ENCODE measurements at regions not wholly inside any gene's neighbourhood (a gene's known extent, or its start where the extent isn't known, plus 50 kb on each side); places are given as distances from the start of the nearest gene placed in this dataset.
"Not testable (repeated sequence)": the region's sequence is repeated elsewhere in the genome, so short reads cannot be mapped to it uniquely, and the experiment has no call there.

DNA sequence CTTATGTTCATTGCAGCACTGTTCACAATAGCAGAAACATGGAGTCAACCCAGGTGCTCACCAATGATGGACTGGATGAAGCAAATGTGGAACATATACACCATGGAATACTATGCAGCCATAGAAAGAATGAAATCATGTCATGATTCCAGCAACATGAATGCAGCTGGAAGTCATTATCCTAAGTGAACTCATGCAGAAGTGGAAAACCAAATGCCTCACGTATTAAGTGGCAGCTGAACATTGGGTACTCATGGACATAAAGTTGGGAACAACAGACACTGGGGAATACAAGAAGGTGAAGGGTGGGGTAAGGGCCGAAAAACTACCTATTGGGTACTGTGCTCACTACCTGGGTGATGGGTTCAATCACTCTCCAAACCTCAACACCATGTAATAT, 915.9 kb downstream of the UQCRFS1 start:
- DNase-seq = no peak

DNA sequence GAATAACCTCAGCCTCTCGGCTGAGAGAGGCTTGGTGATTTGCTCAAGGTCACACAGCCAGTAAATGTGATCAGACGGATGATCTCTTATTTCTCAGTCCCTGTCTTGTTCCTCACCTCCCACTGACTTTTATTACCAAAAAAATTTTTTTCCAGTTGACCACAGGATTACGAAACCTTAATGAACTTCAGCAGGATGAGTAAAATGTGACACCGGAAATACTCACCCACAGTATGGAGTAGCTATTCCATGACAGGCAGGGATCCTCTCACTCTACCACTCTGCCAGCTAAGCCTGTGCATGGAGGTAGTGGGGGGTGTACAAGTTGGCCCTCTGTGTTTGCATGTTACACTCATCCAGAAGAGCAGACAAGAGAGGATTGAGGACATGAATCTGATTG, 916.4 kb downstream of the UQCRFS1 start:
- no peak for DNase-seq

DNA sequence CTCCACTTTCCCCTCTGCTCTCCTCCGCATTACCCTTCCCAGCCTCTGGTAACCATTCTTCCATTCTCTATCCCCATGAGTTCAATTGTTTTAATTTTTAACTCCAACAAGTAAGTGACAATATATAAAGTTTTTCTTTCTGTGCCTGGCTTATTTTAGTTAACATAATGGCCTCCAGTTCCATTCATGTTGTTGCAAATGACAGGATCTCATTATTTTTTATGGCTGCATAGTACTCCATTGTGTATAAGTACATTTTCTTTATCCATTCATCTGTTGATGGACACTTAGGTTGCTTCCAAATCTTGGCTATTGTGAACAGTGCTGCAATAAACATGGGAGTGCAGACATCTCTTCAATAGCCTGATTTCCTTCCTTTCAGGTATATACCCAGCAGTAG, 918.0 kb downstream of the UQCRFS1 start:
- not testable (repeated sequence) for DNase-seq

DNA sequence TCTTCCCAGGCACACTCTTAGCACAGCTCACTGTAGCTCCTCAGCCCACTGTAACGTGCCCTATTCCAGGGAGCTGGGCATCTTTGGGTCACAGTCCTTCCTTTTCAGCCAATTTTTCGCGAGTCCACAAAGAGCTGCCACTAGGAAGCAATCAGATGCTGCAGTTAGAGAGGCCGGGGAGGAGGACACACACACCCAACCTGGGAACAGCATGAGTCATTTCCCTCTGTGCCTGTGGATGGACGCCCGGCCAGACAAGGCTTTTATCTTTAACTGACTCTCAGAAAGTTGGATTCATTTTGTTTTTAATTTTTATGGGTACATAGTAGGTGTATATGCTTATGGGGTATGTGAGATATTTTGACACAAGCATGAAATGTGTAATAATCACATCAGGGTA, 918.6 kb downstream of the UQCRFS1 start:
- no peak for DNase-seq

DNA sequence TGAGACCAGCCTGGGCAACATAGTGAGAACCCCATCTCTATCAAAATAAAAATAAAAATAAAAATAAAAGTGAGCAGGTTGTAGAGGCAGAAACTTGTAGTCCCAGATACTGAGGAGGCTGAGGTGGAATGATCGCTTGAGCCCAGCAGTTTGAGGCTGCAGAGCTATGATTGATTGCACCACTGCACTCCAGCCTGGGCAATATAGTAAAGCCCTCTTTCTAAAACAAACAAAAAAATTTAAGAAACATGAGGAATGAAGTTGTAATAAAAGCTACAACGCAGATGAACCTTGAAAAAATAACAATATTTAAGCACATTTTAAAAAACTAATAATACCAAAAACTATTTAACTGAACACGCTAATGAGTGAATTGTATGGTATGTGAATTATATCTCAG, 919.3 kb downstream of the UQCRFS1 start:
- no peak for DNase-seq

DNA sequence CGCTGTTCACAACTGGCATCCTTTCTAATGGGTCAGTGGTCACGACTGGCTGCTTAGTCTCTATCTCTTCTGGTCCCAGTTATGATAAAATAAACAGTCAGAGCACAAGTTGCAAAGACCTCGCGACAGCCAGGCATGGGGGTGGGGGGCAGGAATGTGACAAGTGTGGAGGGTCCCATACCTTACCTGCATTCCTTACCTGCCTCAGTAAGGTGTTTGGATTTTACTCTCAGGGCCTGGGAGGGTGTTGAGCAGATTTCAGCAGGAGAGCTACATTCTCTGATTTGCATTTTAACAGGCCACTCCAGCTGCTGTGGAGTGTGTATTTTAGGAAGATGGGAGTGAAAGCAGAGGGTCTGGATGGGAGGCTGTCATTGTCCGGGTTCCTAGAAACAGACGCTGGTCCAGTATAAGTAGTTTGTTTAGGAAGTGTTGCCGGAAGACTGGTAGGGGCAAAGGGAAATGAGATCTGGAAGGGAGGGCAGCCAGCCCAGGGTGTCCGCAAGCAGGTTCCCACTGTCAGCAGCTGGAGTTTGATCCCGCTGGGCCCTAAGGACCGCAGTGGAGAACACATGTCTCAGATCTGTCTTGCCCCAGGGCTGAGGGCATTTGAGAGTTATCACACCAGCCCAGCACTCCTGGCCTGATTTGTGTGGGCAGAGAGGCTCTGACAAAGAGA, 920.0 kb downstream of the UQCRFS1 start:
- no peak for DNase-seq

DNA sequence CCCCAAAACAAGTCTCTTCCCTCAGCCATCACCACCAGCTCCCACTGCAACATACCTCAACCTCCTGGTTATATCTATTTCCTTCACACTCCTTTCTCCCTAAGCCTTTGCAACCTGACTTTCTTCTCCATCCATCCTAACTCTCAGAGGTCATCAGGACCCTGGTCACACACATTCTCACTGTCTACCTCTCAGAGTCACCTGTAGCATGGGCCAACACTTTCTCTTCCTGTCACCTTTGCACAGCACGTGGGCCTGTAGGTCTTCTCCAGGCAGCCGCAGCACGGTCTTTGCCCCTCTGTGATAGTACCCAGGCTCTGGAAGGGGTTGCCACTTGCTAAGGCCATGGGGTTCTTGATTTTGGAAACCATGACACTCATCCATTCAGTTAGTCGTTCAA, 921.1 kb downstream of the UQCRFS1 start:
- DNase-seq = no peak

DNA sequence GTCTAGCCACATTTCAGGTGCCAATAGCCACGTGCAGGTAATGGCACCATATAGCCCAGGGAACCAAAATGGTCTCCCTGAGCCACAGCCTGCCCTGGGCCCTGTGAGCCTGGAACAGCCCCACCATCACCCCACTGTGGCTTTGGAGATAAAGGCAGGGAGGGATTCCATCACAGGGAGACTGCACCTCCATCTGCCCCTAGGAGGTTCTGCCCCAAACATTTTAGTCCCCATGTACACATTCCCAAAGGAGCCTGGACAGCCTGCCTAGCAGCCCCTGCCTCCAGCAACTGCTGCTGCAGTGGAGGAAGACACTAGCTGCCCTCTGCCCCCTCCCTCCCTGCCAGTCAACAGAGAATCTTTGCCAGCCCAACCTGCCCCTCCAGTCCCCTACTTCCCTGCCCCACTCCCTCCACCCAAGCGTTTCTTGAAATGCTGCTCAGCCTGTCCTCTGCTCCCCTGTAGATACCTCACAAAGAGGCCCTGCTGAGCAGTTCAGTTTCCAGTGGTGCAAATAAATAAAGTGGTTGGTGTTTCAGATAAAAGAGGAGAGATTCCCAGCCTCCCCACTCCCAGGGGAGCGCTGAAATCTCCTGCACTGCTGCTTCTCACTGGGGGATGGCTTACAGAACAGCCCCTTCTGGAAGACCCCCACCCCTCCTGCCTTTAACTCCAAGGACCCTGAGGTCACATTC, 921.8 kb downstream of the UQCRFS1 start:
- no peak for DNase-seq

DNA sequence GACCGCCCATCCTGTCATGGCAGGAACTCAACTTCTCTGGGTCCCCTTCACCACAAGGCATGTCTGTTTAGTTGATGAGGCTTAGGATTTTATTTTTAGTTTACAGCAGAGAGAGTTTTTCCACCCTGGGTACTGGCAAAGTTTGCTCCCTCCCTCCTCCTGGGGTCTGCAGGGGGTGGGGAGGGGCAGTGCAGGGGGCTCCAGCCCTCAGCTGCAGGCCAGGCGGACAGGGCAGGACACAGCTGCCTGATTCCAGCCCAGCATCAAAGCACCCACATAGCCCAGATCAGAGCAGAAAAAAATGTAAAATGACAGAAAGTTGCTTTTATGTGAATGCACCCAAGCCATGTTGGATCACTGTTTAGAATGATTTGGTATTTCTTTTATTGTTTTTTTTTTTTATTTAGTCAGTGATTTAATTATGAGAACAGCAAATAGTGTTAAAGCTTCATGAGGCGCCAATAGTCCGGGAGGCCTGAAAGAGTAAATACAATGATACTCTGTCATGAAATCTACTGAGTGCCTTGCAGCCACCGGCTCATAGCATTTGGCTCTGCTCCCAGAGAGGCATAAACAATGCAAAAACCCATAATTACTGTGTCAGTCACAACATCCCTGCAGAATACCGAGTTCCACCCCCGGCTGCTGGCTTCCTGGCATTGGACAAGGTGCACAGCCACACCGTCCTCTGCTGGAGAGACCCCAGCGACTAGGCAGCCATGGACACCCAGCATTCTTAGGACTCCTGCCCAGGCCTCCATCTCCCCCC, 923.5 kb downstream of the UQCRFS1 start:
- DNase-seq = no peak

DNA sequence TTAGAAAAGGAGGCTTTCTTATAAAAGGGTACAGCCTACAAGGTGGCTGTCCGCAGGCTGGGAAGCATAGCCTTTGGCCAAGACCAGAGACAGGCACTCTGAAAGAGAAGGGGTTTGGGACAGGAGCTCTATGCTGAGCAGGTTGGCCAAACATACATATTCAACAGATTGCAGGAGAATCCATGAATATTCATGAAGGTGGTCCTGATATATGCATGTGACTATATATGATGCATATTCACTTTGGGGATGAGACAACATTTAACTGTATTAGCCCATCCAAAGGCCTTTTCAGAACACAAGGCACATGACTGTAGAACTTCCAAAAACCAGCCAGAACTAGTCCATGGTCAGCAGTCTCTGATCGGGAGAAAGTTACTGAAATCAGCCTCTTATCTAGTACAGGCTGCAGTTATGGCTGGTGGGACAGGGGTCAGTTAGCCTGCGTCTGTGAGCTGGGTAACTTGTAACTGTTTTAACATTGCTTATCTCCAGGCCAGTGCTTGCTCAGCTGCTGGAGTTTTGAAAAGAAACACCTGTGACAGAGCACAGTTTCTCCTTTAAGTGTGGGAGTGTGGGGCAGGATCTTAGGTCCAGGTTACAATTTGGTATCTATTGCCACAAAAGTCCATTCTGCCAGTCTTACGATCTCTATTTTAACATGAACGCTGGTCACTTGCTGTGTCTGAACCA, 924.2 kb downstream of the UQCRFS1 start:
- no peak for DNase-seq

DNA sequence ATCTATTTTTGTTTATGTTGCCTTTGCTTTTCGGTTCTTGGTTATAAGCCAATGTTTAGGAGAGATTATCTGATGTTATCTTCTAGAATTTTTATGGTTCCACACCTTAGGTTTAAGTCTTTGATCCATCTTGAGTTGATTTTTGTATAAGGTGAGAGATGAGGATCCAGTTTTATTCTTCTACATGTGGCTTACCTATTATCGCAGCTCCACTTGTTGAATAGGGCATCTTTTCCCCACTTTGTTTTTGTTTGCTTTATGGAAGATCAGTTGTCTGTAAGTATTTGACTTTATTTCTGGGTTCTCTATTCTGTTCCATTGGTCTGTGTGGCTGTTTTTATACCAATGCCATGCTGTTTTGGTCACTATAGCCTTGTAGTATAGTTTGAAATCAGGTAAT, 927.0 kb downstream of the UQCRFS1 start:
- no peak for DNase-seq

DNA sequence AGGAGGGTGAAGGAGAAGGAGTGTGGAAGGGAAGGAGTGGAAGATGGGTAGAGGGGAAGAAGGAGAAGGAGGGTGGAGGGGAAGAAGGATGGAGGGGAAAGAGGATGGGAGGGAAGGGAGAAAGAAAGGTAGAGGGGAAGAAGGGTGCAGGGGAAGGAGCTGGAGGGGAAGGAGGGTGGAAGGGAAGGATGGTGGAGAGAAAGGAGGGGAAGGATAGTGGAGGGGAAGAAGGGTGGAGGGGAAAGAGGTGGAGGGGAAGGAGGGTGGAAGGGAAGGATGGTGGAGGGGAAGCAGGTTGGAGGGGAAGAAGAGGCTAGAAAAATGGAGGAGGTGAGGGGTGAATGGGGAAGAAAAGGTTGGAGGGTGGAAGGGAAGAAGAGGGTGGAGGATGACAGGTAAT, 927.9 kb downstream of the UQCRFS1 start:
- DNase-seq = no peak

DNA sequence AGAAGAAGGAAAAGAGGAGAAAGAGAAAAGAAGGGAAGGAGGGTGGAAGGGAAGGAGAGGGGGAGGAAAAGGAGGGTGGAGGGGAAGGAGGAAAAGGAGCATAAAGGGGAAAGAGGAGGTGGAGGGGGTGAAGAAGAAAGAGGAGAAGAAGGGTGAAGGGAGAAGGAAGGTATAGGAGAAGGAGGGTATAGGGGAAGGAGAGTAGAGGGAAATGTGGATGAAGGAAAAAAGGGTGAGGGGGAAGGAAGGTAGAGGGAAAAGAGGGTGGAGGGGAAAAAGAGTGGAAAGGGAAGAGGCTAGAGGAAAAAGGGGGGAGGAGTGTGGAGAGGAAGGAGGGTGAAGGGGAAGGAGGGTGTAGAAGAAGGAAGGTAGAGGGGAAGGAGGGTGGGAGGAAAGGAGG, 928.6 kb downstream of the UQCRFS1 start:
- no peak for DNase-seq

DNA sequence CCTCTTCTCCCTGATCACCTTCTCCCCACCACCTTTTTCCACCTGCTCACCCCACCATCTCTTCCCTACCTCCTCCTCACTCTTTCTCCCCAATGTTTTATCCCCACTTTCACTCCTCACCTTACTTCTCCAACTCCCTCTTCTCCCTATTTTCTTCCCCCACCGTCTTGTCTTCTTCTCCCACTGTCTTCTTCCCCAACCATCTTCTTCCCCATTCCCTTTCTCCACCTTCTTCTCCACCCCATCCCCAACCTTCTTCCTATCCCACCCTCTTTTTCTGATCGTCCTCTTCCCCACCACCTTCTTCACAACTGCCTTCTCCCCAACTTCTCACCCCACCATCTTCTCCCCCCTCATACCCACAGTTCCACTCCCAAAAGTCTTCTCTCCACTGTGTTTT, 929.4 kb downstream of the UQCRFS1 start:
- no peak for DNase-seq

DNA sequence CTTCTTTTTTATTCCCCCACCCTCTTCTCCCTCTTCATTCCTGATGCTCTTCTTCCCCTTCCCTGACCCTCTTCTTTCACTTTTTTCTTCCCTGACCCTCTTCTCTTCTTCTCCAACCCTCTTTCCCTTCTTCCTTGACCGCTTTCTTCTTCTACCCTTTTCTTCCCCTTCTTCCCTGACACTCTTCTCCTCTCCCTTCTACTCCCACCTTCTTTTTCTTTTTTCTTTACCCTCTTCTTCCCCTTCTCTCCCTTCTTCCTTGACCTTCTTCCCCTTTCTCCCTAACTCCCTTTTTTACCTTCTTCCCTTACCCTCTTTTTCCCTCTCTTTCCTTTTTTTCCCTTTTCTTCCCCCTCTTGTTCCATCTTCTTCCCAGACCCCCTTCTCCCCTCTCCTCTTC, 931.3 kb downstream of the UQCRFS1 start:
- DNase-seq = no peak

DNA sequence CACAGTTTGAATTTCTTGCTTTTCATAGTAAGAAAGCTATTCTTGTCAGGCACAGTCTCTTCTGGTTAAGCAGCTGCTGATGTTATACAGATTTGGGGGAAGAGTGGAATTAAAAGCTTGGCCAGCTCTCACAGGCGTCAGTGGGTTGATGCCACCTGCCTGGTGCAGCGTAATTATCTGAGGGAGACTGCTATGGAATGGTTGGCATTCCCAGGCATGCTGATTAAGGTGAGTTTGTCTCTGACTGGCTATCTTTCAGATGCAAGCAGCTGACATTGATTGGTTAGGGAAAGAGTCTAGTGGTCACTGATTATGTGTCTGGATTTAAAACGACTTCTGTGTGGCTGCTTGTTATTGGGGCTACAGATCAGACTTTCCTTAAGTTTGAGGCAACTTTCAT, 948.4 kb downstream of the UQCRFS1 start:
- DNase-seq = no peak

DNA sequence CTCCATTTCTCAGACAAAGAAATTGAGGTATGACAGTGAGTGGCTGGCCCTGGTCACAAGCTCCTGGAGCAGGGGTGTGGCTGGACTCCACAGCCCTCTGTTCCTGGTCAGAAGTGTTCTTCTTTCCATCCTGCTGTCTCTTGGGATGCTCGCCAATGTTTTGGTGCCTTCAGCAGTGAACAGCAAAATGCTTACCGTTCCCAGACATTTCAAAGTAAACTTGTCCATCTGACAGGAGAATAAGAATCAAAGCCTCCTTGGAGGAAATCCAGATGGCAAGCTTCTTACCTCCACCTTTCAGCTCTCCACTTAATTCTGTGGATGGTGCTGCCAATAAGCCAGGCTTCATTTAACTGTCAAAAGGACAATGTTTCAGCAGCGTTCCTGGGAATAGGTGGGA, 954.1 kb downstream of the UQCRFS1 start:
- no peak for DNase-seq

DNA sequence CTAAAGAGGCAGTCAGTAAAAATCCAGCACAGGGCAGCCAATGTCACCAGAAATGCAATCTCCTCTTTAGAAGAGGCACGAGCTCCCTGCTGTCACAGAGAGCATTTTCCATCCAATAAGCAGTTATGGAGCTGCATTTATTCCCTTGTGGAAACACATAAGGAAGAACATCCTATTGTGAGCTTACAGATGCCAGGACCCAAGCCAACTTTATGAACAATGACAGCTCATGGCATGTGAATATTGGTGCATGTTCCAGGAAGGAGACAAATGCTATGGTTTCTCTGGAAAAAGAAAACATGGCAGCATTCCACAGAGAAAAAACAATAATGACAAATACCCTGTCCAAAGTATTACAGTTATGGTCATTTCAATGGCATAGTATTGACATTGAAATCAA, 955.6 kb downstream of the UQCRFS1 start:
- DNase-seq = no peak

DNA sequence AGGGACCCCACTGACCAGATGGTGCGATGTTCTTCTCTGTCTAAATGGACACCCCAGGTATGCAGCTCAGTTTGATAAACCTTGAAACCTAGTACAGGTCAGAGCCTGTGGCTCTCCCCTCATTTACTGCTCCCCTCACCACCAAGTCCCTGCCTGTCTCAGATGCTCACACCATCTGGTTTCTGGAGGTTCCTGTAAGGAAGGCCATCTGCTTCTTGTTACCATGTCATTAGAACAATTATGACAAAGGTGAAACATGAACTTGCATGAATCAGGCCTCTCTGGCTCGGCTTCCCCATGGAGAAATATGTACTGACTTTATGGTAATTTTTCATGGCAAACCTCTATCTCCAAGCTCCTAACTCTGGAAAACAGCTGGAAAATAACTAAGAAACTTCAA, 965.7 kb downstream of the UQCRFS1 start:
- DNase-seq = no peak

DNA sequence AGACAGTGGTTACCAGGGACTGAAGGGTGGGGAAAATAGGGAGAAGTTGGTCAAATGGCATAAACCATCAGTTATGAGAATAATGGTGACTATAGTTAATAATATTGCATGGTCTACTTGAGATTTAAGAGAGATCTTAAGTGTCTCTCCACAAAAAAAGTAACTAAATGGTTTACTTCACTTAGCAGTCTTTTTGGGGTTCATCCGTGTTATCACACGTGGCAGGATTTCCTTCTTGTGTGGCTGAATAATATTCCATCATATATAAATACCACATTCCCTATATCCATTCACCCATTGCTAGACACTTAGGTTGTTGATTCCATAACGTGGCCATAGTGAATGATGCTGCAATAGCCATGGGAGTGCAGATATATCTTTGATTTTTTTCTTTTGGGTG, 967.0 kb downstream of the UQCRFS1 start:
- no peak for DNase-seq

DNA sequence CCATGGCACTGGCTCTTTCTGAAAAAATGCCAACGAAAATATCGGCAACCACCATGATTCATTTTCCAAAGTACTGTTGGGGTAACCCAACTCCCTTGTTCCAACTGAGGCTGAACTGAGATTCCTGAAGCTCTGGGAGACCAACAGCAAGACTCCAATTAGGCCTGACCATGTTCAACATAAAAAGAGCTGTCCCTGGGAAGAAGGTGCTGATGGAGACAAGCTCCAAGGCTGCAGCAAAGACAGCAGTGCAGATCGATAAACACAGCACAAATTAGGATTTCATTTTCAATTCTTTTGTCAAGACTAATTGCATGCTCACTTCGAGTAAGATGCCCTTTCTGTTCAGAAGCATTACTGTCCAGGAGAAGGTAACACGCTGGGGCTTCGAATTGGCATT, 968.0 kb downstream of the UQCRFS1 start:
- no peak for DNase-seq

DNA sequence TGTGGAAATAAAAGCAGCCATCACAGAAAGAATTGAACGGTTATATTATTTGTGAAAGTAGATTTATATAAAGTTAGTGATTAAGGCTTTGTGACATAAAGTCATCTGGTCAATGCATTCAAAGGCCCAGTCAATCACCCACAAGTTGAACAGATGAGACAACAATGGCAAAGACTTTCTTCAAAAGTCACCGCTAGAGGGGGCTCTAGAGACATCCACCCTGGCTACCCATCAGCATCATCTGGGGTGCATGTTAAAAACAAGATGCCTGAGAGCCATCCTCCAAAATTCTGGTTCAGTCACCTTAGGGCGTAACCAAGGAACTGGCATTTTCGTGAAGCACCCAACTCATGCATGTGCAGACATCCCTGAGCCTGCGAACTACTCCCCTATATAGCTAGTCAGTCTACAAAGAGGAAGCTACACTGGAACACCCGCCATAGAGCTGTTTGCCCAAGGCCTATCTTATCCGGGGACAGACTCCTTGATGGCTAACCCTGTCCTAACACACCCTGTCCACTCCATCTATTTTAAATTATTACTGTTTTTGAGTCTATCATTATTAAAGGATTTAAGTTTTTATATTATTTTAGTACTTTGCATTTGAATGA, 970.5 kb downstream of the UQCRFS1 start:
- DNase-seq = peak; percentile 2 to 20

DNA sequence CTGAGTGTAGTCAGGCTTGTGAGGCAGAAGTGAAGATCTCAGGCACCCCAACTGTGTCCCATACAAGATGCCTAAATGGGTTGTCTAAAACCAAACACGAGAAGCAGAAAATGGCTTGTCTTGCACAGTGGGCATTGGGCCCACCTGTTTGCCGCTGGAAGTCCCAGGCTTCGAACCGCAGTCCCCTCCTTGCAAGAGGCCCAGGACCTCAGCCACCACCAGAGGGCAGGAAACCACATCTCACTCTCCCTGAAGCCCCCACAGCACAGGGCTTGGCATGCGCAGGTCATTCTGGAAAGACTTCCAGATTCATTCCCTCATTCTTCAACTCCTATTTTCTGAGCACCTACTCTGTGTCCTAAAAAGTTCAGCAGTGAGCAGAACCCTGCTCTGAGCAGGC, 973.7 kb downstream of the UQCRFS1 start:
- no peak for DNase-seq

Measured in AML-193 (cell line).